Neural cell (in vitro differentiated cells): ENCODE measurements at regions not wholly inside any gene's neighbourhood (a gene's known extent, or its start where the extent isn't known, plus 50 kb on each side); places are given as distances from the start of the nearest gene placed in this dataset.

Experiments used
- H2AFZ ChIP-seq: fragments of 200-600, 300-800 bp; sonication (generic), shearing (Covaris generic); 2 replicates; pipeline ENCODE4 v1.6.0; 2014; ENCODE audit warnings: low read depth, mild to moderate bottlenecking, antibody characterized with exemption, low read length, moderate library complexity
- H3F3A ChIP-seq: fragments of 200-600 bp; shearing (Covaris generic); 2 replicates; pipeline ENCODE4 v1.6.1; 2016; ENCODE audit warnings: mild to moderate bottlenecking, moderate library complexity, mixed read lengths, antibody characterized with exemption, low read length; ENCODE audit not compliant: insufficient read depth, poor library complexity, severe bottlenecking
- H3K27ac ChIP-seq: fragments of 200-600, 300-800 bp; sonication (generic), shearing (Covaris generic); 2 replicates; pipeline ENCODE4 v1.5.1; 2014; ENCODE audit warnings: mild to moderate bottlenecking, low read length, moderate library complexity
- H3K27me3 ChIP-seq: fragments of 300-800, 200-600 bp; sonication (generic), shearing (Covaris generic); 2 replicates; pipeline ENCODE4 v1.6.0; 2014; ENCODE audit warnings: mild to moderate bottlenecking, low read depth, low read length, moderate library complexity; ENCODE audit not compliant: insufficient read depth
- H3K36me3 ChIP-seq: fragments of 300-800, 200-600 bp; sonication (generic), shearing (Covaris generic); 2 replicates; pipeline ENCODE4 v1.5.1; 2014; ENCODE audit warnings: mild to moderate bottlenecking, antibody characterized with exemption, low read length, moderate library complexity; ENCODE audit not compliant: insufficient read depth
- H3K4me2 ChIP-seq: fragments of 300-800, 200-600 bp; sonication (generic), shearing (Covaris generic); 2 replicates; pipeline ENCODE4 v1.6.0; 2014; ENCODE audit warnings: mild to moderate bottlenecking, low read length
- H3K4me3 ChIP-seq: fragments of 300-800, 200-600 bp; sonication (generic), shearing (Covaris generic); 2 replicates; pipeline ENCODE4 v1.5.1; 2014; ENCODE audit warnings: mild to moderate bottlenecking, low read length, moderate library complexity
- H3K79me2 ChIP-seq: fragments of 200-600 bp; shearing (Covaris generic); replicated peaks from 2 replicates; pipeline ENCODE4 v1.6.0; 2014; ENCODE audit warnings: mild to moderate bottlenecking, low read length, moderate library complexity; ENCODE audit not compliant: insufficient read depth
- H3K9ac ChIP-seq: fragments of 300-800, 200-600 bp; sonication (generic), shearing (Covaris generic); 2 replicates; pipeline ENCODE4 v1.6.1; 2016; ENCODE audit warnings: mild to moderate bottlenecking, low read length, mixed read lengths
- H3K9me2 ChIP-seq: fragments of 200-600 bp; shearing (Covaris generic); 2 replicates; pipeline ENCODE4 v1.6.1; 2016; ENCODE audit warnings: mild to moderate bottlenecking, low read length, mixed read lengths; ENCODE audit not compliant: insufficient read depth
- H3K9me3 ChIP-seq: fragments of 200-600, 300-800 bp; sonication (generic), shearing (Covaris generic); 2 replicates; pipeline ENCODE4 v1.6.1; 2016; ENCODE audit warnings: mild to moderate bottlenecking, mixed run types, low read length, moderate library complexity, mixed read lengths
- H4K20me1 ChIP-seq: fragments of 200-600 bp; shearing (Covaris generic); 2 replicates; pipeline ENCODE4 v1.6.1; 2016; ENCODE audit warnings: mild to moderate bottlenecking, mixed run types; ENCODE audit not compliant: insufficient read depth
- CTCF ChIP-seq: fragments of 450-650 bp; IDR thresholded peaks from 2 replicates; pipeline ENCODE4 v1.5.1; 2014; ENCODE audit warnings: antibody characterized with exemption, mild to moderate bottlenecking, moderate library complexity; ENCODE audit not compliant: poor library complexity, severe bottlenecking
- EP300 ChIP-seq: fragments of 450-650 bp; conservative IDR thresholded peaks from 2 replicates; pipeline ENCODE4 v1.6.1; 2014; ENCODE audit warnings: antibody characterized with exemption, mild to moderate bottlenecking, moderate library complexity; ENCODE audit not compliant: poor library complexity, severe bottlenecking
- EZH2 ChIP-seq: fragments of 200-600, 300-800 bp; shearing (Covaris generic), sonication (generic); IDR thresholded peaks from 2 replicates; pipeline ENCODE4 v1.6.1; 2014; ENCODE audit warnings: antibody characterized with exemption, low read length, borderline replicate concordance, mild to moderate bottlenecking; ENCODE audit not compliant: insufficient read depth, poor library complexity, severe bottlenecking
- MXI1 ChIP-seq: fragments of 450-650 bp; conservative IDR thresholded peaks from 2 replicates; pipeline ENCODE4 v1.6.1; 2014; ENCODE audit warnings: antibody characterized with exemption, mild to moderate bottlenecking; ENCODE audit not compliant: poor library complexity, severe bottlenecking
- POLR2AphosphoS5 ChIP-seq: IDR thresholded peaks from 2 replicates; pipeline ENCODE4 v1.6.1; 2012
- RAD21 ChIP-seq: fragments of 450-650 bp; conservative IDR thresholded peaks from 2 replicates; pipeline ENCODE4 v1.6.1; 2014; ENCODE audit warnings: antibody characterized with exemption, mild to moderate bottlenecking, moderate library complexity
- REST ChIP-seq: IDR thresholded peaks from 2 replicates; pipeline ENCODE4 v1.6.1; 2012; ENCODE audit warnings: borderline replicate concordance
- SMC3 ChIP-seq: fragments of 450-650 bp; conservative IDR thresholded peaks from 2 replicates; pipeline ENCODE4 v1.6.1; 2014; ENCODE audit warnings: antibody characterized with exemption, mild to moderate bottlenecking, moderate library complexity; ENCODE audit not compliant: poor library complexity
- TAF1 ChIP-seq: IDR thresholded peaks from 2 replicates; pipeline ENCODE4 v1.6.1; 2012; ENCODE audit warnings: low read depth

- H3K4me2 ChIP-seq: no peak overlapping the region
- H3K36me3 ChIP-seq: no peaks in the 10 kb centered on the region
- H3K9me3 ChIP-seq: no peaks in the 10 kb centered on the region
- H3K27ac ChIP-seq: no peak overlapping the region
- no peak overlapping the region for H2AFZ ChIP-seq
- TF ChIP-seq EZH2 (no peak), TAF1 (no peak), POLR2AphosphoS5 (no peak), EP300 (no peak), MXI1 (no peak), REST (no peak), CTCF (no peak), SMC3 (no peak)
- H3K4me3 ChIP-seq: no peak overlapping the region
- no peaks in the 10 kb centered on the region for H3K27me3 ChIP-seq
- no peaks in the 10 kb centered on the region for H3K9me2 ChIP-seq
- H3F3A ChIP-seq: no peaks in the 10 kb centered on the region
- no peak overlapping the region for H3K9ac ChIP-seq
- H3K79me2 ChIP-seq: no peaks in the 10 kb centered on the region
- H4K20me1 ChIP-seq: no peaks in the 10 kb centered on the region
Observed at GRCh38 chr3:192038726-192039125, 577.8 kb downstream of the PYDC2 start.

GRCh38 chr3:192039593-192039992 is 578.6 kb downstream of the PYDC2 start:
- H3K9me3 ChIP-seq: no peaks in the 10 kb centered on the region
- no peaks in the 10 kb centered on the region for H3K36me3 ChIP-seq
- H2AFZ ChIP-seq: no peak overlapping the region
- no peaks in the 10 kb centered on the region for H3K27me3 ChIP-seq
- no peak overlapping the region for H3K27ac ChIP-seq
- TF ChIP-seq POLR2AphosphoS5 (no peak), EZH2 (no peak), RAD21 (no peak), CTCF (no peak), REST (no peak), EP300 (no peak), TAF1 (no peak), MXI1 (no peak)
- H3F3A ChIP-seq: no peaks in the 10 kb centered on the region
- H3K79me2 ChIP-seq: no peaks in the 10 kb centered on the region
- H4K20me1 ChIP-seq: no peaks in the 10 kb centered on the region
- H3K4me3 ChIP-seq: no peak overlapping the region
- H3K9ac ChIP-seq: no peak overlapping the region
- no peaks in the 10 kb centered on the region for H3K9me2 ChIP-seq
- H3K4me2 ChIP-seq: no peak overlapping the region
